HG03469 (cell line): ENCODE measurements at regions not wholly inside any gene's neighbourhood (a gene's known extent, or its start where the extent isn't known, plus 50 kb on each side); places are given as distances from the start of the nearest gene placed in this dataset.

Experiments used
- ATAC-seq: cut with Tn5 transposase; IDR thresholded peaks from one replicate; pipeline ENCODE4 v1.9.1; 2021; ENCODE audit warnings: mild to moderate bottlenecking, moderate library complexity, moderate number of reproducible peaks; ENCODE audit not compliant: unreplicated experiment

DNA sequence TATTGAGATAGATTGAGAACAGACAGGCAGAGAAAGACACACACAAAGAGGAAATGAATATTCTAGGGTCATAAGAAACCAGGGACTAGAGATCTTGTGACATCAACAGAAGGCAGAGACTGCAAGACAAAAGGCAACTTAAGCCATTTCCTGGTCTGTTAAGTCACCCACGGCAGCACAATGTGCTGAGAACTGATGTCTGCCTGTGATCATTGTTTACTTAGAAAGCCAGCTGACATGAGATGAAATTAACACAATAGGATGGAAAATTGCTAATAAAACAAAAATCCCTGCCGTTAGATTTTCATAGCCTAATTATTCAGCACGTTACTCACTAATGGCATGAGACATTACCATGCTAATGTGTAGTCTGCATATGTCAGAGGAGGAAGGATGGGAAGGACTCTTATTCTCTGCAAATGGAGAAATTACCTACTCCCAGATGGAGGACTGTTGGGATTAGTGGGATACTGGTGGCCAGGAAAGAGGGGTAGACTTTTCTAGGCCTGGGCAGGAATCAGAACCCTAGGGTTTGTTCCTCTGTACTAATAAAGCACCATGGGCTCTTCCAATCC is 191.3 kb upstream of the PODXL start:
- ATAC-seq = no peak

DNA sequence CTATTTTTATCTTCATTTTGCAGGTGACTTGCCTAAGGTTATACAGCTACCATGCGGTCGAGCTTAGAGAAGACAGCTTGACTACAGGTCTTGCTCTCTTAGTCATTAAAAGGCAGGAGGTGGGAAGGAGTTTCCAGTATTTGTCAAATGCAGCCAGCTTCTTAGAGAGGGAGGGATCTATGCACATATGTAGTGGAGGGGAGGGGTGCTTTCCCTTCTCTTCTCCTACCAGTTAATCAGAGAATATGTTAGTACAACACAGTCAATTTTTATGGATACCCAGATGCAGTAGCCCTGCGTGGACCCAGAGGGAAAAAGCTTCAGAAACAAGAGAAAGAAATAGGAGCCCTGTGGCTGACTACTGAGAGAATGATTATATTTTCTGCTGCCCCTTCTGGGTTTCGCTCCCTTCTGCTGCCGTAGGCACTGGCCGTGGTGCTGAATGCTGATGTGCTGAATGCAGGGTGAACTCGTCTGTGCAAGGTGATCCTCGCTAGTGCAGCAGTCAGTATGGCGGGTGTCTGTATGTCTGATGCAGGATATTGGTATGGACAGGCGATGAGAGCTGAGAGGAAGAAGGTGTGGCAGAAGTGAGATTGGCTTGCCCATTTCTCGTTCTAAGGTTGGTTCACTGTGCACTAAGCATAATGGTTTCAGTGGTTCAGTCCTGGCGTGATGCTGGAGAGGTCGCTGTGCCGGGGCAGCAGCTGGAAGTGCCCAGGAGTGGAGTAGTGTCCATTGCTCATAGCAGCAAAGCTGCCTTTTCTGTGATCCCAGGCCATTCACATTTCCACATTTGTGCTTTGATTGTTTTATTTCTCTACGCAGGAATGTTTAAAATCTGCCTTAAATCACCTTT is 189.2 kb upstream of the PODXL start:
- ATAC-seq = no peak

DNA sequence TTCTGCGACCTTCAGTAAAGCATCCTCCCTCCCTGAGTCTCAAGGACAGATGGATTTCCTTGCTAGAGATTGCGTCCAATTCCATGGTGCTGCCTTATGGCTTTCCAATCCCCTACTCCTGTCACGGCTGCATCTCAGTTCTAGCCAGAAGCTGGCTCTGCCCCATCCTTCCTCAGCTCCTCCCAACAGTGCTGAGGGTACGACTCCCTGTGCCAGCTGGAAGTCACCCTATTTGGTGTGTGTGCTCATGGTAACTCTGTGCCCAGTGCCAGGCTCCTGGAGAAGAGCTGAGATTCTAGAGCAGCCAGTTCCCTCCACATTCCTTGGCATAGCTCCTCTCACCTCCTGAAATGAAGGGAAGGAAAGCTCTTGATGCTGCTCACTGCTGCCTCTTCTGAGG is 185.0 kb upstream of the PODXL start:
- no peak for ATAC-seq

DNA sequence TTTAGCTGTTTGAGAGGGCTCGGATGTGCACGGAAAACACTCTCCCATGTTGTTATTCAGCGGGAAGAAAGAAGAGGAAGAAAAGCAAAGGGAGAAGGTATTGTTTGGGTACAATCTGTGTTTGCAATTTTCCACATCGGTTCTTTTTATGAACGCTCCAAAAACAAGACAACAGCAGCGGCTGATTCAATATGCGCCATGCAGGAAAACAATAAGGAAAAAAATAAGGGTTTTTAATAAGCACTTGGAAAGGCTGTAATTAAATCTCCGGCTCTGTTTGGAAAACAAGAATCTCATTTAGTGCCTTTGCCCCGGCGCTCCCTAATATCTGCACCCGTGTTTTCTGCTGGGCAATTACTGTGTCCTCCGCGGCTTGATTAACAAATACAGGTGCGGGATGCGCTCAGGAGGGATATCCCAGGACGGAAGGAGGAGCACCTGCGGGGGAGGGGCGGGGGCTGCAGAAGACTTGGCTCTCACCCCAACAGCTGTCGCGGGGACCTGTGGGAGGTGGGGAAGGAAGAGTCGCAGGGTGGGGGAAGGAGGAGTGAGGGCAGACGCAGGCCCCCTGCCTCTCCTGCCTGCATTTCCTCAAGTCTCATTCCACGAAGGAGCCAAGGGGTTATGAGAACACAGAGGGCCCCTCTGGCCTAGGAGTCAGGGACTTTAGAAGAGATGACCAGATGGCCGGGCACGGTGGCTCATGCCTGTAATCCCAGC is 181.5 kb upstream of the PODXL start:
- no peak for ATAC-seq

DNA sequence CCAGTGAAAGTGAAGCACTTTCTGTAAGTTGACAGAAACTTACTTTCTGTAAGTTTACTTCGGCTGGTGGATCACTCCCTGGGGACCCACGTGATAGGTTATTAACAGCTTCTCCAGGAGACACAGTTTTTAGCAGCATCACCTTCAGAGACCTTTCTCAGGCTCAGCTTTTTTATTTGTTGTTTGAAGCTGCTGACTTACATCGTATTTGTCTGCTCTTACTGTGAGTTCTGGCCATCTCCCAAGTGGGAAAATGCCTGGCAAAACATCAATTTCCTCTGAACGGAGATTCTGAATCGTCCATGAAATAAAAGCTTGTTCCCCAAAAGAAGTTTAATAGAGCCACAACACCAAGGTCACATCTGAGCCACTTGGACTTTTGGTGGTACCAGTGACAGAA is 178.7 kb upstream of the PODXL start:
- ATAC-seq = no peak

DNA sequence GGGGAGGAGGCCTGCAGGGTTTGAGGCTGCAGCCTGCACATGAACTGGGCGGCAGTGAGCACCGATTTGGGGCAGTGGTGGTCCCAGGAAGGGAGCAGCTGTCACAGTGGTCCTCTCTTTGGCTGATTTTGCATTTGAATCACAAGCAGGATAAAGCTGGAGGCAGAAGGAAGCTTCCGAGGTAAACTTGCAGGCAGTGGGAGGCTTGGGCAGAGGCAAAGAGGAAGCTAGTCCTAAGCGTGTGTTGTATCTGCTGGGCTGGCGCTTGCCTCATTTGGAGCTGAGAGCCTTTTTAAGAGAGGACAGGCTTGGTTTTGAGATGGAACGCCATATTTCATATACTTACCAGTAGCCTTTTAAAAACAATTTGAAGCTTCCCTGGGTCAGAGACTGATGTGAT is 177.2 kb upstream of the PODXL start:
- ATAC-seq = no peak

DNA sequence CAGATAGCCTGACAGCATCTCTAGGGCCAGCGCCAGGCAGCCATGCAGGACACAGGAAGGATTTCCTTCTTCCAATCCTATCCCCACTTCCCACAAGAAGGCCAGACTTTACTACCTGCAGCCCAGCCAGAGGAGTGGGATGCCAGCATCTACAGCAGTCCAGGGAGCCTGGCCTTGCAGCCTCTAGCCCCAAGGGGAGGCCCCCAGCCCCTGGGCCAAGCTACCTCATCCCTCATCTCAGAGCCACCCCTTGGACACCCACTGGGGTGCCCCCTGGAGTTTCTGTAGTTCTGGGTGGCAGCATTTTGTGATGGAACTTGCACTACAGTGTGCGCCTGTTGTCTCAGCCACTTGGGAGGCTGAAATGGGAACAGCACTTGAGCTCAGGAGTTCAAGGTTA is 170.8 kb upstream of the PODXL start:
- ATAC-seq = no peak

DNA sequence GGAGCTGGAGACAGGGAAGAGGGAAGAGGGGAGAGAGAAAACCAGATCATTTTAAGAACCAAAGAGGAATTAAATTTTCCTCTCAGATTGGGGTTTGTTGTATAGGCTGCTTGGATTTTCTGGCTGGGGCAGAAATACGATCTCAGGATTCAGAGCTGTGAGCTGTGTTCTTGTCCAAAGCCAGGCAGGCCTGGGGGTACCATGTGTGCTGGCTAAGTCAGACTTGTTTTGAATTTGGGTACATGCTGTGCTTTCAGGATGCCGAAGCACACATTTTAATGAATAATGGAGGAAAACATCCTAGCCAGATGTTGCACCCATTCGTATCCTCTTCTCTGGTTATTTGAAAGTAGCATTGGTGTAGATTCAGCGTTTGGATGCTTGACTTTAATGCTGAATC is 170.3 kb upstream of the PODXL start:
- no peak for ATAC-seq

DNA sequence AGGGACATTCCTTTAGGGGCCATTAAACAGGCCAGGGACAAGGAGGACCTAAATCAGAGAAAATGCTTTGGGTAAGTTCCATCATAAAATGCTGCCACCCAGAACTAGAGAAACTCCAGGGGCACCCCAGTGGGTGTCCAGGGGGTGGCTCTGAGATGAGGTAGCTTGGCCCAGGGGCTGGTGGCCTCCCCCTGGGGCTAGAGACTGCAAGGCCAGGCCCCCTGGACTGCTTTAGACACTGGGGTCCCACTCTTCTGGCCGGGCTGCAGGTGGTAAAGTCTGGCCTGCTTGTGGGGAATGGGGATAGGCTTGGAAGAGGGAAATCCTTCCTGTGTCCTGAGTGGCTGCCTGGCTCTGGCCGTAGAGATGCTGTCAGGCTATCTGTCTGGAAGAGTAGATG is 169.6 kb upstream of the PODXL start:
- ATAC-seq = no peak

DNA sequence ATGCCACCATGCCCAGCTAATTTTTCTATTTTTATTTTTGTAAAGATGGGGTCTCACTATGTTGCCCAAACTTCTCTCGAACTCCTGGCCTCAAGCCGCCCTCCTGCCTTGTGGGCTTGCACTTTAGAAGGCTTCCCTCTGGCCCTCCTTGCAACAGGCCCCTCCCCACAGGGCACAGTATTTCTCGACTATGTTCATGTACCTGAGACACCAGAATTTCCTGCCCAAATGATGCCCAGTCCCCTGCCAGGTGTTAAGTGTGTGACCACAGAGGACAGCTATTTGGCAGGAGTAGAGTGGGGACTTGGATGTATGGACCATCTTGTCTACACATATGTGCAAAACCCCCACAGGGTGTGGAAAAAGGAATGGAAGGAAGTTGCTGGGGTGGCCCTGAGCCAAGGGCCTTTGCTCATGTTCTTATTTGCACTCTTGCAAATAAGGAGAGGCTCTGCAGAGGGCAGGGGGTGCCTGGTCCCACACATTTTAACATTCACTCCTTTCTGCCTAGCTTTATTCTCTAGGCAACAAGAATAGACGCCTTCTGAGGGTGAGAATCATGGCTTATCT is 168.4 kb upstream of the PODXL start:
- ATAC-seq = no peak

DNA sequence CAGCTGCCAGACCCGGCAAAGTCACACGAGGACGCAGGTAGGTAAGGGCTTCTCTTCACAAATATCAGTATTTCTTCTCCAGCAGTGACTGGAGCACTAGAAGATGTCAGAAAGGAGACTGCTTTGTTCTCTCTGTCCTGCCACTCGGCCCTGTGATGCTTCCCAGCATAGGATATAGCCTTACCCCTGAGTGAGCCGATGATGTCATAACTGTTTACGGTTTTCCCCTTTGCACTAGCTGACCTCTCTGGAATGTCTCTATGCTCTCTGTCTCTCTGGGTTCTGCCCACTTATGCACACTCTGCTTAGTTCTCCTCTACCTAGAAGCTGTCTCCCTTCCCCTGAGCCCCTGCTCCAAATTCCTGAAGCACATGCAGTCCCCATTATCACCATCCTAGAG is 167.5 kb upstream of the PODXL start:
- no peak for ATAC-seq

DNA sequence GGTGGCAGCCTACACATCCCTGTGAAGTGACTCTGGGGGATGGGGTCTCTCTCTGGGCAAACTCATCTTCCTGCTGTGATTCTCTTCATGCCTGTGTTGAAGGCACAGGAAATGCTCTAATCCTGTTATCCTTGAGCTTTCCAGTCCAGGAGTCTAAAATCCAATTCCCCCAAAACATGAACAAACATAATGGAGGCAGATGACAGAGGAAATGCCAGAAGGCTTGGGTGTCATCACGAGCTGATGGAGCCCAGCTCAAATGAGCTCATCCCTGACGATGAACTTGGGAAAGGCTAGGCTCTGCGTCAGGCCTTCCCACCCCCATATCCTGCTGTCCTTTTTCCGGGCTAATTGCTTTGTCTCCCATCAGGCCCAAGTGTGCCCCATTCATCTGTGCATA is 165.9 kb upstream of the PODXL start:
- ATAC-seq = no peak

DNA sequence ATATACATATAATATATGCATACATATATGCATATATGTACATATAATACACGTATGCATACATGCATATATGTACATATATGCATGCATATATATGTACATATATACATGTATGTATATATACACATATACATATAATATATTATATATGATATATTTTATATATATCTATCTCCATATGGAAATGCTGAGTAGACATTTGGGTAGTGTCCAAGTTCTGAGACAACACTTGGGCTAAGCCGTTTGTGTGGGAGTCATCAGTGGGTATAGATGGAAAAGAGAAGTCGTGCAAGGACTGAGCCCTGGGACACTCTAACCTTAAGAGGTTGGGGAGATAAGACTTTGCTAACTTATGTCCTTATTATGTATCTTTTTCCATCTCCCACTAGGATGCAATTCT is 165.2 kb upstream of the PODXL start:
- no peak for ATAC-seq

DNA sequence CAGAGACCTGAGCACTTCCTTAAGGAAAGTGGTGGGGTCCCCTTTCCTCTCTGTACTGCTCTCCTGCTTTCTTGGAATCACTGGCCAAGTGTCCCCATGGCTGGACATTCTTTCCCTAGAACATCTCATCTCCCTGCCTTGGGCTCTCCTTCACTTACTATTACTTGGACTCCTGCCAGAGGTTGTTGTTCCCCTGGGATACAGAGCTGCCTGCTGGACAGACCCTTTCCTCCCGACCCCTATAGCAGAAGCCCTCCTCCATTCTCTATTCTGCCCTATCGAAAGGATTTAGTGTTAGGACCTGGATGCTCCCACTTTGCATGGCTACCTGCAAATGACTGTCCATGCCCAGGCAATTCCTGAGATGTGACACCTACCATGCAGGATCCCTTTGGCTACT is 164.3 kb upstream of the PODXL start:
- no peak for ATAC-seq

DNA sequence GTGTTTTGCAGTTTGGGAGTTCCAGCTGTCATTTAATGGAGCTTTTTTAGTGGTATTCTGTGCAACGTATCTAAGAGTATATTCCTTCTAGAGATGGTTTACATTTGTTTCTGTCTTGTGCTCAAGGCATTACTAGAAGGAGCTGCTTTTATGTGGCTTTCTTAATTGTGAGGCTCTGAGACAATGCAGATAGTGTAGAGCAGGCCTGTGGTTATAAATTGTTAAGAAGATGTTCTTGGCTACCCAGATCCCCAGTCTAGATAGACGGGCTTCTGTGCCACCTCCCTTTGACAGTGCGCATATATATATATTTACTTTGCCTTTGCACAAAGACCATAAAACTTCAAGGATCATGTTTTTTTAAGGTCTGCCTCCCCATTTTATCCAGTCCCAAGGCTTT is 160.8 kb upstream of the PODXL start:
- ATAC-seq = no peak

DNA sequence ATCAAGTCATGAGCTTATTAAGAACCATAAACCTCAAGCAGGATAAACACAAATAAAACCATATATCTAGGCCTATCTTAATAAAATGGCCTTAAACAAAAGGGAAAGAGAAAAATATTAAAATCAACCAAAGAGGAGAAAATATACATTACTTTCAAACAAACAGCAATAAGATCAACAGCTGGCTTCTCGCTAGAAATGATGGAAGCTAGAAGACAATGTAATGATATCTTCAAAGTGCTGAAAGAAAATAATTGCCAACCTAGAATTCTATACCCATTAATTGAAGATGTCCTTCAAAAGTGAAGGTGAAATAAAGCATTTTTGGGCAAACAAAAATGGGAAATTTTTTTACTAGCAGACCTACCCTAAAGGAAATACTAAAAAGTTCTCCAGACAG is 142.9 kb upstream of the PODXL start:
- no peak for ATAC-seq

DNA sequence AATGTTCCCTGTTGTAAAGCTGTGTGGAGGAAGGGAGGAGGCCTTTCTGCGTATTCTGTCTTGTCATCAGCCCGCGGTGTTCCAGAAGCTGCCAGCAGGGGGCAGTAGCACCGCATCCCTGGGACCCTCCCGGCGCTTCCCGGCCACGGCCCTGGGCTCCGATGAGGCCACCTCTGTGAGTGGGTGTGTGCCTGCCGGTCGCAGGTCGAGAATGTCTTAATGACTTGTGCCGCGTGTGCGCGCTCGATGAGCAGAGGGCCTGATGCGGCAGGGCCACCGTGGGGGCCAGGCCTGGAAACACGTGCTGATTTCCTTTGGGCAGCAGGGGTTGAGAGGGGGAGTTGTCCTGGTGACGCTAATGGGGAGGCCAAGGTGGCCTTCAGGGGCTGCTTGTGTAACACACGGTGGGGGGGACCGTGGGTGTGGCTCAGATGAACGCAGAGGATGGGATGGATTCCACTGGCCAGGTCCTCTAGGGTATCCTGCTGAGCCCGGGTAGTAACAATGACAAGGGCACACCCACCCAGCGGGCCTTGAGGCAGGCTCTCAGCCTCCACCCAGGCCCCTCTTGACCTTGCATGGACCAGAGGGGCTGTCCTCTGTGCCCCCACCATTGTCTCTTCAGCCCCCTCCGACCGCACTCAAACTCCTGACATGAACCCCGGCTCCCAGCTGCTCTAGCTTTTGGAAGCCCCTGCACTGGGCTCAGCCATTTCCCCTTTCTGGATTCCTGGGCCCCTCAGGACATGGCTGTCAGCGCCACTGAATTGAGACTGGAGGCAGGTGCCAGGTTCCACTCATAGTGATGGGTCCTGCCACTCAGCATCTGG is 135.9 kb upstream of the PODXL start:
- ATAC-seq = no peak

DNA sequence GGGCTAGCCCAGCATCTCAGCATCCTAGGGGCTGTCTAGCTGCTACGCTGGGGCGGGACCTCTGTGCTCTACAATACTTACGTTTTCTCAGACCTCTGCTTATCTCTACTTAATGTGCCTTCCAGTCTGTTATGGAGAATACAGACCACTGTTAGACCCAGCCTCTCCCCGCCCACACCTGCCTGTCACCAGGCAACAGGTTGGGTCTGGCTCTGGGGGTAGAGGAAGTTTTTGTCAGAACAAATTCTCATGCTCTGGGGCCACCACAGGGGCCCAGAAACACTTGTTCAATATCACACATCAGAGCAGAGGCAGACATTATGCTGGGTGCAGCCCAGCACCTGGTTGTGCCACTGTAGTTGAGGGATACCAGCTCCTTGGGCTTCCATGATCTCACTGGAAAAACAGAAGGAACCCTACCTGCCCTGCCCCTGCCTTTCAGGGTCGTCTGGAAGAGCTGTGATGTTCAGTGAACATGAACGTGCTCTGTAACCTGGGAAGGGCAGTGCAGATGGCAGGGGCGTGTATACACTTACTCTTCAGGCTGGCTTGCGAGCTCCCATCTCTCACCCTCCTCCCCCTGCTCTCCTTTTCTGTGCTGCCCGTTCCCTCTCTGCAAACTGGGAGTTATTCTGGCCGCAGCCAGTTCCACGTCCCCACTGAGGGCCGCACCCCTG is 135.2 kb upstream of the PODXL start:
- ATAC-seq = no peak

DNA sequence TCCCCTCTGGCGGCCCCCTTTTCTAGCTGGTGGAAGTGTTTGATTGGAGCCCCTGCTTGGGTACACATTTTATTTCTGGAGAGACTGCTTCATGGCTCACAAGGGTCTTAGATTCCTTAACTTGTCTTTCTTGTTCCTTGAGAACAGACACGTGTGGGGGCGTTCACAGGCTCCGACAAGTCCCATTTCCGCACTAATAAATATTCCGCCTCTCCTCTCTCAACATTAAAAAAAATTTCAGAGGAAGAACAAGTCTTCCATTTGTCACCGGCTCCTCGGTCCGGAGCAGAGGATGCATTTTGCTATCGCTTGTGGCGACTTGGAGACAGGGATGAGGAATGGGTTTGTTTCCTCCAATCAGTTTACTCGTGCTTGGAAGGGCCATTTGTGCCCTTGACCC is 134.0 kb upstream of the PODXL start:
- no peak for ATAC-seq

DNA sequence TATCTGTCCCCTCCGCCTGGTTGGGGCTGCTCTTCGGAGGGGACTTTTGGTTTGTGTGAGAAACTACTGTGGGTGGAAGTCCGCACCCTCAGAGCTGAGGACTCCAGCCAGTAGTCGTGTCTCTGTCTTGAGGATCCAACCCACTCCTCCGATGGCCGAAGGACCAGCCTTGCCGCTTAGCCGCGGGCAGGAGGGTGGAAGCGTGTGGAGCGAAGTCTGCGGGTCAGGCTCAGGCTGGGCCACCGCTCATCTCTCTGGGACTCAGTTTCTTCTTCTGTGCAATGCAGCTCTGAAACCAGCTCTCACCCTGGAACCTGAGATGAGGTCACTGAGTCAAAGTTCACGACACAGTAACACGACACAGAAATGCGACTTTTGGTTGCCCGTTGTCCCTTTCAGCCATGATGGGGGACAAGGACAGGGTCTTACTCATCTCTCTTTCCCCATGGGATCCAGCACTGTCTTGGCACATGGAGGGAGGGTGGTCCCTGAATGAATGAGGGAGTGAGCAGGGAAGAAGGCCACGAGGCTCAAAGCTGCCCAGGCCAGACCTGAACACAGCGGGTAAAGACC is 133.3 kb upstream of the PODXL start:
- ATAC-seq = no peak
